GM21717 (cell line): ENCODE measurements at regions not wholly inside any gene's neighbourhood (a gene's known extent, or its start where the extent isn't known, plus 50 kb on each side); places are given as distances from the start of the nearest gene placed in this dataset.

Experiments
- ATAC-seq: cut with Tn5 transposase; IDR thresholded peaks from one replicate; pipeline ENCODE4 v1.9.1; 2021; ENCODE audit warnings: mild to moderate bottlenecking, moderate library complexity; ENCODE audit not compliant: unreplicated experiment

DNA sequence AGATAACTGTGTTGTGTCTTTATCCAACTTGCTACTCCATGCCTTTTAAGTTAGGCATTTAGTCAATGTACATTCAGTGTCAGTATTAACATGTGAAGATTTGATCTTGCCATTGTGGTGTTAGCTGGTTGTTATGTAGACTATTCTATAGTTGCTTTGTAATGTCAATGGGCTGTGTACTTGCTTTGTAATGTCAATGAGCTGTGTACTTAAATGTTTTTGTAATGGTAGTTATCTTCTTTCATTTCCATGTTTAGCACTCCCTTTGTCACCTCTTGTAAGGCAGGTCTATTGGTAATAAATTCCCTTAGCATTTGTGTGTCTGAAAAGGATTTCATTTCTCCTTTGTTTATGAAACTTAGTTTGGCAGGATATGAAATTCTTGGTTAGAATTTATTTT lies 53.4 kb downstream of the MC4R start:
- ATAC-seq, result no peak

DNA sequence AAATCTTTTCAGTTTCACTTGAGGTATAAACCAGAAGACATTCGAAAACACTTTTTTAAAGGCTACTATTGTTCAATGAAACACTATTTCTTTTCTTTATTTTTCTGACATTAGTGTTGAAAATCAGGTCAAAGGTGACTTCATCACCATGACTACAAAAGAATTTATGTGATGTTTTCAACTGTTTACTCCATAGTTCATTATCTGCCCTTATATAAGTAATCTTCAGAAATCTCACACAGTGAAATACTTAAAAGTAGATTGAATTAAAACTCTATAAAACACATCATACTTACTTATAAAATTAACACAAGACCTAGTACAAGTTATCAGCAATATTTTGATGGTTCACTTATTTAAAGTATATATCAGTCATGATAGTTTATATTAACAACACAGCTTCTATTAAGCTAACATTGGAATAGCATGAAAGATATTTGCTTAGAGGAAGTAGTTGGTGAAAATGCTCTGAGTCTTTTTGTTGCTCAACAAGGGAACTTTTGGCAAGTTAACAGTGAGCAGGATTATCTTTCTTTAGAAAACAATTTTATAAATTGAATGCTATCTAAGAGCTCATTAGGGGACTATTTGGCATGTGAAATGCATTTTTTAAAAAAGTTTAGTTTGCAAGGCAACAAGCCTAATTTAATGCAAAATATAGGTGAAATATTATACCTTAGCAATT lies 60.8 kb downstream of the MC4R start:
- no peak for ATAC-seq

DNA sequence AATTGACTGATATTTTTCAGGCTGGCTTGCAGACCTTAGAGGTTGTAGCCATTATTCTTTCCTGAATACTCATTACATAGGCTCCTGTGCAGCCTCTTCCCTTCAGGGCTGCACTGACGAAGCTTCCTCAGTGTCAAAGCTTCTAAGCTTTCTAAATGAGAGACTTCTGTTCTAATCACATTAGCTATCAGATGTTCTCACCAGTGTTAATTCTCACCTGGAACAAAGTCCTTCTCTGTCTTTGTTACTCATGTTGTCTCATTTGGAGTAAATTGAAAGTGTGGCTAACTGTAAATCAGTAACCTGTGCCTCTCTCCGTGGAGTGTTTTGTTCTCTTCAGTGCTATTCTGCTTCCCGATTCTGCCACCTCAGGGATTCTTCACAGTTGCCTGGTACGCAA lies 76.9 kb downstream of the MC4R start:
- no peak for ATAC-seq

DNA sequence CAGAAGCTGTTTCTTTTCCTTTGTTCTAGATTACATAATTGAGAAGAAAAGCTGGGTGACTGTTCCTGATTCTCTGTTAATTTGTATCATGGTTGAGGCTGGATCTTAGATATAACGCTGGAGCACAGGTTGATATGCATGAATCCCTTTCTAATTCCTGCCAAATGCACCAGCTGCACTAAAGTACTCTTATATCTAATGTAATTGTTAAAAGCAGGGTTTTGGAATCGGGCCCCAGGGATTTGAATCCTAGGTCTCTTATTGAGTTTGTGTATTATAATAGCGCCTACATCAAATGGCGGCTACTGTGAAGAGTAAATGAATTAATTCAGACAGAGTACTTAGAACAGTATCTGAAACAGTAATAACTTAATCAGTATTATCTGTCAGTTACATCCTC lies 80.4 kb downstream of the MC4R start:
- no peak for ATAC-seq

DNA sequence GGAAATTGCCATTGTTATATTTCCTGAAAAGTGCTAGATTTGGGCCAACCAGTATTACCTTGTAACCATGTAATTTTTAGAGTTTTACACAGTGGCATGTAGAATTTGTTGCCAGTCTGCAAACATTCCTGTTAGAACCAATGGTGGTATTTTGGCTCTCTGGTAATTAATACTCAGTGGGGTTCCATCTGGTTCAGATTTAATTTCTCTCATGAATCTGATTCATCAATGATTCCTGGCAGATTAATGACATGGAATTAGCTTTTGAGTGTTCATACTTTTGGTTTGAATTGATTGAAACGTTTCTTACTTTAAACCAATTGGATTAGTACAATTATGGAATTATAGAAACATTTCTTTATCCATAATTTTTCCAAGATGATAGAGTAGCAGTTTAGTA lies 93.2 kb downstream of the MC4R start:
- no peak for ATAC-seq

DNA sequence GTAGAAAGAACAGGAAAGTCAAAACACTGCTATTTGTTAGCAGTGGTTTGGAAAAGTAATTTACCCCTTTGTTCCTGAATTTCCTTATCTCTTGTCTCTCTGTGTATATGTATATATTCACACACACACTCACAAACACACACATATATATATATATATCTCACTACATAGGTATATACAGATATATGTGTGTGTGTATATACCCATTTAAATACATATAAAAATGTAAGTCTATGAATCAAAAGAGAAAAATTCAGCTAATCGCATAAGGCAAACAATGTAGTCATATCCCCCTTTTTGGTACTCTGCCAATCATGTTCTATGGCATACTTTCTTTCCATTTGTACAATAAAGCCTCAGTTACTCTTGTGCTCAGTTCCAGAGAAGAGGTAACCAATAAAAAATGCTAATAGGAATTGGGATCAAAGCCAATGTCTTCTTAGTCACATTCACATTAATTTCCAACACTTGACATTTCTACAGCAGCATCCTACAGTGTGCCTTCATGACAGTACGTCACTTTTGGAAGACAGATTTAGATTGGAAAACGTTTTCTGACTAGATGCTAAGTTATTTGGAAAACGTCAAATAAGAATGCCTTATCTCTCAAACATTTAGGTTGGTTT lies 94.6 kb downstream of the MC4R start:
- ATAC-seq, result no peak

DNA sequence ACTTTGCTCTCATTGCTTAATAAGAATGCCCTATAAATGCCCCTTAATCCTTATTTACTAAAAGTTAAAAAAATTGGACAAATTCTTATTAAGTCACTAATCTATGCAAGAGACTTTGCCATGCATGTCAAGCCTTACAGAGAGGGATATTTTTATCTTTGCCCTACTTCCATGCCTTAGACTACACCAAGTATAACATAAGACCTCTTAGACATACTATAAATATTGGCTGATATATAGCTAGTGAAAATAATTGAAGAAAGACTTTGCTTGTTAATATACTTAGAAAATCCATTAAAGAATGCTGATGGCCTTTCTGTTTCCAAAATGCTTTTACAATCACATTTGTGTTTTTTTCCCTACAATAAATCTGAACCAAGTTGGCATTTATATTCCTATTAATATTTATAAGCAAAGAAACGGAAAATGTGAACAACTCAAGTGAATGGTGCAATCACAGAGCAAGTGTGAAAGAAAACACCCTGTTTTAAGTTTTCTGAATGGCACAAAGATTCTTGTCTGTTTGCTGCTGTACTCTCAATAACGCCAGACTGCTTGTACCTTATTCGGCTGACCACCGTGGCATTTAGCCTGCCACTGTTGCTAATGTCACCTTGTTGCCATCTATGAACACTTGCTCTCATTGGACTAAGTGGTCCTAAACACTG lies 105.0 kb downstream of the MC4R start:
- no peak for ATAC-seq

DNA sequence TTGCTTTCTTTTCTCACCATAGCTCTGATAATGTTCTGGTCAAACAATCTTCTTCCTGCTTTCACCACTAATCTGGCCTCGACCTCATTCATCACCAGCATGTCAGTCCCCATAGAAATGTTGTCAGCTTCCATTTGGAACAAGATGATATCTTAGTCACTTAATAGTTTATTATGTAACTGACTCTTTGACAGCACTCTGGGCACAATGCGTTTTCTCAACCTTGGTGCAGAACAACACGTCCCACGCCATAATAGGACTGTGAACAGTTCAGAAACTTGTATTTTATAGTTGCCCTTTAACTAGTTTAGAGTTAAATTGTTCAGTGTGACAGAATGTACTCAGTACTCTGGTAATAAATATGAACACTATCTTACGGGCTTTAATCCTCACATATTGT lies 106.0 kb downstream of the MC4R start:
- no peak for ATAC-seq

DNA sequence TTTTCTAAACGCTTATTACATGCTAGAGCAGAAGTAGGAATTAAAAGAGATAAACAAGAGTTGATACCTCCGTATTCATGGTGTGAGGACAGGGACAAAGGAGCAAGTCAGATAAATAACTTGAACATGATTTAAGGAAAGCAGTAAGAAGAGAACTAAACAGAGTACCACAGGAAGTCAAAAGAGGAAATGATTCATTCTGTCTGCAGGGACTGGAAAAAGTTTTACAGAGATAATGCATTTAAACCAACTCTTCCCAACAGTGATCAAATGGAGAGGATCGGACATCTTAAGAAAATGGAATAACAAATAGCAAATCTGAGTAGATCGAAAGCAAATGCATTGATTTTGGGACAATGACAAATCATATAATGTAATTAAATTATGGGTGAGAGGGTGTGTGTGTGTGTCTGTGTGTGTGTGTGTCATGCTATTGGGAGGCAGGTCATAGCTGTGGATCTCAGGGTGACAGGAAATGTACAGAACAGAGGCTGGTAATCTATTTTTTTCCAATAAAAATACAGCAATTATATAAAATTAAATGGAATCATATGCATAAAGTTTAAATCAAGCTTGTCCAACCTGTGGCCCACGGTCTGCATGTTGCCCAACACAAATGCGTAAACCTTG lies 113.4 kb downstream of the MC4R start:
- ATAC-seq, result no peak

DNA sequence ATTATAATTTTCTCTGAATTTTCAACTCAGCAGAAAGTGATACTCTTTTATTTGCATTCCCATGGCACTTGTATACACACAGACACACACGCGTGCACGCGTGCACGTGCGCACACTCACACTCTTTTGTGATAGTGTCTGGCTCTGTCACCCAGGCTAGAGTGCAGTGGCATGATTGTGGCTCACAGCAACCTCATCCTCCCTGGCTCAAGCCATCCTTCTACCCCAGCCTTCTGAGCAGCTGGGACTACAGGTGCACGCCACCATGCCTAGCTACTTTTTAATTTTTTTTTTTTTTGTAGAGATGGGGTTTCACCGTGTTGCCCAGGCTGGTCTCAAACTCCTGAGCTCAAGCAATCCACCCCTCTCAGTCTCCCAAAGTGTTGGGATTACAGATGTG lies 123.2 kb downstream of the MC4R start:
- no peak for ATAC-seq

DNA sequence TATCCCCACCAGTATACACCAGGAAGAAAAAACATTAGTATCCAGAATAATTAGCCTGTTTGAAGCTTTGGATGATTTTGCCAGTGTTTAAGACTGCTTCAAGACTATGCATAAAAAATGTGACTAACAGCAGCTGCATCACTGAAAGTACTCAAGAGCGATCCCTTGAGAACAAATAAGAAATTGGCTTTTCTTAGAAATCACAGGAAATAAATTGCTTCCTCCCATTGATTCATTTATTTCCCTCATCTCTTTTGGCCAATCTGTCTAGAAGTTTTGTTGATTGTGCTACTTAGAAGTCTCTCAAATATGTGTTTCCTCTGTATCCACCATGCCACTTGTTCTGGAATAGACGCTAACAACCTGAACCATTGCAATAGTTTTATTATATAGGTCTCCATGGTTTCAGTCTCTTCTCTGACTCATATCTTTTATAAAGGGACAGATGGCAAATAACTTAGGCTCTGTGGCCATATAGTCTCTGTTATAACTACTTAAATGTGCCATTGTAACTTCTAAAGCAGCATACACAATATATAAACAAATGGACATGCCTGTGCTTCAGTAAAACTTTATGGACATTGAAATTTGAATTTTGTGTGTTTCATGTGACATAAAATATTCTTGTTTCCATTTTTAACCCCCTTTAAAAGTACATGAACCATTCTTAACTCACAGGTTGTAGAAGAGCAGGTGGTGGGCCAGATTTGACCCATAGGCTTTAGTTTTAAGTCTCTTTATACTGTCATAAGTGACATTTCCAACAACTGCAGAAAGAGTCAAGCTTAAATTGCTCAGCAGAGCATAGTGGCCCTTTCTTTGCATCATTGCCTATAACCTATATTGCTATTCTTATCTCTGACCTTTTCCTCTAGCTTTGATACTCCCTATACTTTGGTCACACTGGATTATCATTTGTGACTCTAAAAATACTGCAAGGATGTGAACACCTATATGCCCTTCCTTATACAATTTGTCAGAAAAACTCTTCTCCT lies 123.9 kb downstream of the MC4R start:
- no peak for ATAC-seq

DNA sequence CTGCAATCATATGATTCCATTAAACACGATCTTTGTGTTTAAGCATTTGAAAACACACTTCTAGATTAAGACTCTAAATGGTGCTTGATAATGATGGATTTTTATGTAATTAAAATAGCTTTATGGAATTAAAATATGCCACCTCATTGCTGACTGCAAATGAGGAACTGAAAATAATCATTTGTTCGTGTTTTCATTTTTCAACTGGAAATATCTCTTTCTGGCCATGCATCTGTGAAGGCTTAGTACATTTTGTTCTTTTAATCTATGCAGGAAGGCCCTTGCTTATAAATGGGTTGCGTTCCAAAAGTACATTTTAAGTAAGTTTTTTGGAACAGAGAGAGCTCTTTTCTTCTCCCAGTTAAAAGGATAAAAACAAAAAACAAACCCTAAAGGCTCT lies 125.5 kb downstream of the MC4R start:
- peak; percentile 75 for ATAC-seq

DNA sequence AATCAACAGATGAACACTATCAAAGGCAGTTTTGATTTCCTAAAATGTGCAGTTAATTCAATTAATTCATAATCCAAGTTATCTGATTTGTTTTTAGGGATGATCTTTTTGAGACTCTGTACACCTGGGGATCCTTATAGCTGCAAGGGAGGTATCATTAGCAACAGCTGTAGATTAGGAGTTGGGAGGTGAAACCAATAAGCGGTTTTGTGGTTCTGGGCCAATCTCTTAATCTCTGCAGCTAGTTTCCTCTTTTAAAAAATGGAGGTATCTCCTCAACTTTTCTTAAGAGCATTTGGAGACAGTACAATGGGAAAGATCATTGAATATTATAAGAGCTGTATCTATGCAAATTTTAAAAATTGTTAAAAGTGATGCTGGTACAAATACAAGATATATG lies 126.0 kb downstream of the MC4R start:
- peak; percentile 91 for ATAC-seq

DNA sequence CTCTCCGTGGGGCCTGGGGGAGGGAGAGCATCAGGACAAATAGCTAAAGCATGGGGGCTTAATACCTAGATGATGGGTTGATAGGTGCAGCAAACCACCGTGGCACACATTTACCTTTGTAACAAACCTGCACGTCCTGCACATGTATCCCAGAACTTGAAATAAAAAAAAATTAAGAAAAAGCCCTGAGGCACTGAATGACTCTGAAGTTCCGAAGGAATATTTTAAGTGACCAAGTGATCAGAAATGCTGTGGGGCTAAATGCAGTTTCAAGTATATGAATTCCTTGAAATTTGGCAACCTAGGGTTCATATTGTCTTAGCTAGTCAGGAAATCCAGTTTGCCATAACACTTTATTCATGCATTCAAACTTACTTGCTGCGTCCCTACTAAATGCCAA lies 127.5 kb downstream of the MC4R start:
- ATAC-seq, result no peak

DNA sequence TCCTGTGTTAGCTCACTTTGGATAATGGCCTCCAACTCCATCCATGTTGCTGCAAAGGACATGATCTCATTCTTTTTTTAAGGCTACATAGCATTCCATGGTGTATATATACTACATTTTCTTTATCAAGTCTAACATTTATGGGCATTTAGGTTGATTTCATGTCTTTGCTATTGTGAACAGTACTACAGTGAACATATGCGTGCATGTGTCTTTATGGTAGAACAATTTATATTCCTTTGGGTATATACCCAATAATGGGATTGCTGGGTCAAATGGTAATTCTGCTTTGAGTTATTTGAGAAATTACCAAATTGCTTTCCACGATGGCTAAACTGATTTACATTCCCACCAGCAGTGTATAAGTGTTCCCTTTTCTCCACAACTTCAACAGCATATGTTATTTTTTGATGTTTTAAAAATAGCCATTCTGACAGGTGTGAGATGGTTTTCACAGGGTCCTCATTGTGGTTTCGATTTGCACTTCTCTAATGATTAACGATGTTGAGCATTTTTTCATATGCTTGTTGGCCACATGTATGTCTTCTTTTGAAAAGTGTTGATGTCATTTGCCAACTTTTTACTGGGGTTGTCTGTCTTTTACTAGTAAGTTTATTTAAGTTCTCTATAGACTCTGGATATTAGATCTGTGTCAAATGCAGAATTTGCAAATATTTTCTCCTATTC lies 133.4 kb downstream of the MC4R start:
- ATAC-seq, result peak; percentile 91

DNA sequence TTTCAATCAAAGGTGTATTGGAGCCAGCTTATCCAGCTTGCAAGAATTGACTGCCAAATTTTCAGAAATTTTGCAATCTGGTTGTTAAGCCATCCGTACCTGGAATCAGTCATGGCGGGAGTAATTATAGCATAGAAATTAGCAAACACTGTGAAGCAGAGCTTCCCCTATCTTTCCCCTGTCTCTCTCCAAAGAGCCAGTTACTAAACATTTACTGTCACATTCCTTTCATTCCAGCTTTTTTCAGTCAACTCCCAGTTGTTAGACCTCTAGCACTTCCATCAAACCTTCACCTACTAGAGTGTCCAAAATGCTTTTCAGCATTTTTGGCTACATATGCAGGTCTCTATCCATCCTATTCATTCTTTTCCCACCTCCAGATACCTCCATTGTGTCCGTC lies 137.4 kb downstream of the MC4R start:
- ATAC-seq, result no peak

DNA sequence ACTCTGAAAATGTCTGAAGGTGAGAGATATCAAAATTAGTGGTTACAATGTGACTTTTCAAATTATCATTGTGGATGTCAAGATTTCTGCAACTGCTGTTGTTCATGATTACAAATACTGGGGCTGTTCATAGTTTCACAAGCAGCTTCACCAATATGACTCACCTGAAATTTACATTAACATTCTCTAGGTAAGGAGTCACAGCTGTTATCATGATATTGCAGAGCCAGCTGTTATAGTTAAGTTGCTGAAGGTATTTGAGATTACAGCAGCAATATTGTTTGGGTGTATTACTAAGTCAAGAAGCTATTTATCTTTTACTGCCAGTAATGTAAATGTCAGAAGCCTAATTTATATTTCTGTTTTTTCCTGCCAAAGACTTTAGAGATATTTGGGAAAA lies 140.0 kb downstream of the MC4R start:
- ATAC-seq, result no peak

DNA sequence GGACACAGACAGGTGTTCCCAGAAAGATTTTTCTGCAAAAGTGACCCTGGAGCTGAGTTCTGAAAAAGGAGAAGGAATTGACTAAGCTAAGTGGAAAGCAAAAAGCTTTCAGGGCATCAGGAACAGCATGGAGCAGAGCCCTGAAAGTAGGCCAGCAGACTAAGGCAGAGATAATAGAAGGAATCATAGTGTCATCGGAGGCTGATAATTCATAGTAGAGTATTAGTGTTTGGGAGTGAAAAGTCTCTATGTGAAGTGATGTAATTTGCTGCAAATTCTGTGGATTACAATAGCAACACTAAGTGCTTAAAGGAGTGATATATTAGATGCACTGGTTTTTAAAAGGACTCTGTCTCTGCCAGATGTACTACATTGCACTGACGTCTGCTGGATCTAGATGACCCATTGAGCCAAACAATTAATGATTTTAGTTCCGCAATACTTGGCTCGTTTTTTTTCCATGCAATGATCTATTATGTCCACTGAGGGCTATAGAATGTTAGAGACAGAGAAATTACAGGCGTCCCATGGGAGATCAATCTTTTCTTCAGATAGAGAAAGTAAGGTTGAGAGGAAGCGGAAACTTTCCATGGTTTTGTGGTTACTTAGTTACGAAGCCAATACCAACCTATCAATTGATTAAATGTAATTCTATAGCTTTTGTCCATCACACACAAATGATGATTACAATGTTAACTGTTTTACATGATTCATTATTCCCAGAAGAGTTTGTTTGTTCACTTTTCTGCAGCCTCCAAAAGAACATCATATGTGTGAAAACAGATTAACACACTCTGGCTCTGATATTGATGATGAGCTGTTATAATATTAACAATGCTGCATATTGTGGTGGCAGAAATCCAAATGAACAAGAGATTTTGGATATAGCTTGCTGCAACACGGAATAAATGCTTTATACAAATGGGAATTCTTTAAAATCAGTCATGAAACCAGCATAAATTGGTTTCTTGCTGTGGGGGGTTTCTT lies 143.7 kb downstream of the MC4R start:
- no peak for ATAC-seq

DNA sequence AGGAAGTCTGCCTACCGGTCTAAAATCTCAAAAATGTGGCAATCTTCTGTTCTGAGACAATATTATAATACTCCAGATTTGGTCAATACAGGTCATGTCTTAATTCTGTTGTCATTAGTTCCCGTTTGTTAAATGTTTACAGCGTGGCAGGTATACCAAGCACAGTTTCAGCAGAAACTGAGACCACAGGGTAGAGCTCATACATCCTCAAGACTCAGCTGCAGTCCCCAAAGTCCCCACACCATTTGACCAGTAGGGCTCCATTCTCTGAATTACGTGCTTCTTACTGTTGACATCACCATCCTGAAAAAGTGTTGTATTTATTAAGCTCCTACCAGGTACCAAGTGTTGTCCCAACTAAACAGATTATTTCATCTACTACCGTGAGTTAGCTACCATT lies 157.1 kb downstream of the MC4R start:
- ATAC-seq, result no peak
